ENCODE measurements at regions not wholly inside any gene's neighbourhood (a gene's known extent, or its start where the extent isn't known, plus 50 kb on each side); places are given as distances from the start of the nearest gene placed in this dataset.

DNA sequence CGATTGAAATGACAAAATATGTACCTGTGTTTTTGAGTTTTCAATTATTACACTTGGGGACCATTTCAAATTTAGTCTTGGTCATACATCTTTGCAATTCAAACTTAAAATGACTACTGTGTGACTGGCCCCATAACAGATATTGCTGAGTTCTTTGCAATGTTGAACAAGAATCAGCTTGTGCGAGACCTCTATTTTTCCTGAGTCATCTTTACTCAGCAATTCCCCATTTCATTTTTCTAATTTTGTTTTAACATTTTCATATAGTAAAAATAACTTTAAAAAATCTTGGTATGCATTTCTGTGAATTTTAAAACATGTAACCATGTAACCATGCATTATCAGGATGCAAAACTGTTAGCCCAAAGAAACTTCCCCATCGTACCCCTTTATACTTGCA lies 678.1 kb downstream of the ANKRD7 start:
- TF ChIP-seq, protein P1, sequence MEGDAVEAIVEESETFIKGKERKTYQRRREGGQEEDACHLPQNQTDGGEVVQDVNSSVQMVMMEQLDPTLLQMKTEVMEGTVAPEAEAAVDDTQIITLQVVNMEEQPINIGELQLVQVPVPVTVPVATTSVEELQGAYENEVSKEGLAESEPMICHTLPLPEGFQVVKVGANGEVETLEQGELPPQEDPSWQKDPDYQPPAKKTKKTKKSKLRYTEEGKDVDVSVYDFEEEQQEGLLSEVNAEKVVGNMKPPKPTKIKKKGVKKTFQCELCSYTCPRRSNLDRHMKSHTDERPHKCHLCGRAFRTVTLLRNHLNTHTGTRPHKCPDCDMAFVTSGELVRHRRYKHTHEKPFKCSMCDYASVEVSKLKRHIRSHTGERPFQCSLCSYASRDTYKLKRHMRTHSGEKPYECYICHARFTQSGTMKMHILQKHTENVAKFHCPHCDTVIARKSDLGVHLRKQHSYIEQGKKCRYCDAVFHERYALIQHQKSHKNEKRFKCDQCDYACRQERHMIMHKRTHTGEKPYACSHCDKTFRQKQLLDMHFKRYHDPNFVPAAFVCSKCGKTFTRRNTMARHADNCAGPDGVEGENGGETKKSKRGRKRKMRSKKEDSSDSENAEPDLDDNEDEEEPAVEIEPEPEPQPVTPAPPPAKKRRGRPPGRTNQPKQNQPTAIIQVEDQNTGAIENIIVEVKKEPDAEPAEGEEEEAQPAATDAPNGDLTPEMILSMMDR (IDR thresholded peaks at IDR 0.05), result no peak
- no peak for TF ChIP-seq POLR2A (IDR thresholded peaks at IDR 0.05)
